ENCODE measurements at regions not wholly inside any gene's neighbourhood (a gene's known extent, or its start where the extent isn't known, plus 50 kb on each side); places are given as distances from the start of the nearest gene placed in this dataset.

DNA sequence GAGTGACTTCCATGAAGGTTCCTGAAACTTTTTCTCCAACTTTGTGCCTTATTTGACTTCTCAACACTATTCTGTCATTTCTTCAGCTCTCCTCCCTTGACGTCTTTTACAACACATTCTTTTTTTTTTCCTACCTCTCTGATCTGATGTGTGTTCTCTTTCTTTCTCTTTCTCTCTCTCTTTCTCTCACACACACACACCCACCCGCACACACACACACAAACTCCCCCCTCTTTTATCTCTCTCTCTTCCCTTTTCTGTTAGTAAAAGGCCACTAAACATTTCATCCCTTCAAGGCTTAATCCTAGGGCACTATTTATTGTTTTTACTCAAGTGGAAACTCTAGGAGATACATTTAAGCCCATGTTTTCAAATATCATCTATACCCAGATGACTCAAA is 107.8 kb upstream of the CNTNAP5 start:
- no peak overlapping the region for H3K4me3 Mint-ChIP-seq
- no peak for DNase-seq
- H3K27ac Mint-ChIP-seq, result peak overlapping the region in 2 of 6 donors; percentile 2 to 49
- peaks cover 7 to 11% (median 8%) of the 10 kb centered on the region in 3 donors for H3K27me3 Mint-ChIP-seq
- peaks cover 0 to 5% (median 2%) of the 10 kb centered on the region in 7 donors for H3K9me3 Mint-ChIP-seq
- ATAC-seq (ENCODE audit: low read depth in 2 of 2), result no peak
- H3K36me3 Mint-ChIP-seq, result no peaks in the 10 kb centered on the region
- H3K4me1 Mint-ChIP-seq, result peaks cover 0 to 9% (median 4%) of the 10 kb centered on the region in 3 donors

DNA sequence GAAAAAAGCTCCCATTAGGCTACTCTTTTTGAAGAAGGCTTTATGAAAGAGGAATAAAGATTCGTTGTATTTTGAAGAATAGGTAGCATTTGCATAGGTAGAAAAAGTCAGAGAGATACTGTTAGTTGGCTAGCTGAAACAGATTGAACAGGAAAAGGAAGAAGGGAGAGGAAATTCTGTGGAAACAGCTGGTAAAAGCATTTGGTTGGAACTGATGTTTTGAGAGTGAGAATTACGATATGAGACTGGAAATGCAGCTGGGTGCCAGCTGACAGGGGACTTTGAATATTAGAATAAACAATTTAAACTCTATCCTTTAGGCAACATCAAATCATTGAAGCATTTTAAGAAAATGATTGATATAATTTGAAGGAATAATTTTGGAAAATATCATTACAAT is 96.7 kb upstream of the CNTNAP5 start:
- no peaks in the 10 kb centered on the region for H3K27me3 Mint-ChIP-seq
- H3K4me3 Mint-ChIP-seq, result no peak overlapping the region
- DNase-seq (no peak), ATAC-seq (ENCODE audit: low read depth in 2 of 2) (no peak)
- peaks cover 0 to 8% of the 10 kb centered on the region in 2 donors for H3K36me3 Mint-ChIP-seq
- H3K27ac Mint-ChIP-seq, result no peak overlapping the region
- H3K9me3 Mint-ChIP-seq, result peaks cover 3 to 16% (median 7%) of the 10 kb centered on the region in 7 donors
- no peaks in the 10 kb centered on the region for H3K4me1 Mint-ChIP-seq

DNA sequence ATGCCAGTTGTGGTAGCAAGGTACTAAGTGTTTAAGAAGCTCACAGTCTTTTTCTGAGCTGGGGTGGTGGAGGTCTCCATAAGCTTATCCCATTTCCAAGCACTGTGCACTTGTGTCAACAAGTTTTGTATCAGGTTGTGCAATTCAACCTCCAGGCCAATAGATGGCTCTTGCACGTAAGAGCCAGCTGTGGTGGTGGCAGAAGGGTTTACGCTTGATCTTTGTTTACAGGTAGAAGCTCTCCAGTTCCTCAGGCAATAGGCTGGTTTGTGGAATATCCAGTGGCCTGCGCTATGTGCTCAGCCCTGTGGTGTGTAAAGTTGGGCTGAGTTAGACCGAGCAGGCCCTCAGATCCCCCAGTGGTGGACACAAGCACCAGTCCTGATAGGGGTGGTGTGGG is 89.7 kb upstream of the CNTNAP5 start:
- Mint-ChIP-seq H3K4me1 (no peaks in the 10 kb centered on the region), H3K36me3 (no peaks in the 10 kb centered on the region), H3K27me3 (no peaks in the 10 kb centered on the region), H3K27ac (no peak overlapping the region), H3K9me3 (peaks cover 0 to 6% (median 3%) of the 10 kb centered on the region in 7 donors), H3K4me3 (no peak overlapping the region)
- DNase-seq, result no peak
- ATAC-seq (ENCODE audit: low read depth in 2 of 2), result no peak

DNA sequence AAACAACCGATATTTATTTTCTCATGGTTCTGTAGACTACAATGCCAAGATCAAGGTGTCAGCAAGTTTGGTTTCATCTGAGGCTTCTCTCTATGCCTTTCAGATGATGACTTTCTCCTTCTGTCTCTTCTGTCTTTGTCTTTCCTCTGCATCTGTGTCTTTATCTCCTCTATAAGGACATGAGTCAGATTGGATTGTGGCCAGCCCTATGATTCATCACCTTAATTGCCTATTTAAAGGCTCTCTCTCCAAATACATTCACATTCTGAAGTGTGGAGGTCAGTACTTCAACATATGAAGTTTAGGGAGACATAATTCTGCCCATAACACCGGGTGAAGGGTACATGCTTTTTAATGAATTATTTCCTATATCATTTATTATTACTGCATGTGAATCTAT is 71.2 kb upstream of the CNTNAP5 start:
- H3K4me3 Mint-ChIP-seq, result no peak overlapping the region
- H3K9me3 Mint-ChIP-seq, result peaks cover 0 to 4% (median 2%) of the 10 kb centered on the region in 7 donors
- DNase-seq (no peak), ATAC-seq (ENCODE audit: low read depth in 2 of 2) (no peak)
- no peaks in the 10 kb centered on the region for H3K27me3 Mint-ChIP-seq
- H3K4me1 Mint-ChIP-seq, result no peaks in the 10 kb centered on the region
- H3K27ac Mint-ChIP-seq, result peak overlapping the region in 1 of 6 donors; percentile 46
- no peaks in the 10 kb centered on the region for H3K36me3 Mint-ChIP-seq

DNA sequence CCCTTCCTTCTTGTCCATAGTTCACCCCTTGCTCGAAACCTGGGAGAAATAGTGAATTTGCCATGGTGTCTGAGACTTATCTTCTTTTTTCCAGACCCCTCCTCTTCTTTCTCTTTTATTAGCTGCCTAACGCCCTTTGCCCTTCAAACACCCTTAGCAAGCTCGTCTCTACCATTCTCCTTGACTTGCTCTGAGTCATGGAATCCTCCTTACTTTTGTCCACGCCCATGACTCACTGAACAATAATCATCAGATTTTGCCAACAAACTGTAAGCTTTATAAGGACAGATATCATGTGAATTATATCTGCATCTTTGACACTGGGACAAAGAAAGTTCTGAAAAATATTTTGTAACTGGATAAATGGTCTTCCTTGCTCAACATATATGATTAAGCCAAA is 67.1 kb upstream of the CNTNAP5 start:
- DNase-seq (no peak), ATAC-seq (ENCODE audit: low read depth in 2 of 2) (no peak)
- peak overlapping the region in 1 of 8 donors; percentile 37 for H3K4me3 Mint-ChIP-seq
- no peaks in the 10 kb centered on the region for H3K36me3 Mint-ChIP-seq
- peaks cover 0 to 4% (median 0%) of the 10 kb centered on the region in 3 donors for H3K27me3 Mint-ChIP-seq
- no peaks in the 10 kb centered on the region for H3K4me1 Mint-ChIP-seq
- H3K27ac Mint-ChIP-seq, result no peak overlapping the region
- H3K9me3 Mint-ChIP-seq, result peaks cover 0 to 16% (median 4%) of the 10 kb centered on the region in 7 donors

DNA sequence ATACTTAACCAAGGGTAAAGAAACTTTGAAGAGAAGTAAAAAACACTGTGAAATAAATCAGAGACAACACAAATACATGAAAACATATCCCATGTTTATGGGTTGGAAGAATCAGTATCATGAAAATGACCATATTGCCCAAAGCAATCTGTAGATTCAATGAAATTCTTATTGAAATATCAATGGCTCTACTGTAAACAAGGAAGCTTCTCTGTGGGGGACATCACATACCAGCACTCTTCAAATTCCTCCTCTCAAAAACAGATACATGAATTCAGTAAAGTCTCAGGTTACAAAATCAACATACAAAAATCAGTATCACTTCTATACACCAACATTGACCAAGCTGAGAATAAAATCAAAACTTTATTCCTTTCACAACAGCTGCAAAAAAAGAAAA is 63.5 kb upstream of the CNTNAP5 start:
- H3K36me3 Mint-ChIP-seq, result no peaks in the 10 kb centered on the region
- no peaks in the 10 kb centered on the region for H3K4me1 Mint-ChIP-seq
- ATAC-seq (ENCODE audit: low read depth in 2 of 2), result no peak
- peaks cover 0 to 25% (median 5%) of the 10 kb centered on the region in 7 donors for H3K9me3 Mint-ChIP-seq
- H3K27ac Mint-ChIP-seq, result no peak overlapping the region
- no peak for DNase-seq
- no peak overlapping the region for H3K4me3 Mint-ChIP-seq
- peaks cover 0 to 4% (median 0%) of the 10 kb centered on the region in 3 donors for H3K27me3 Mint-ChIP-seq

DNA sequence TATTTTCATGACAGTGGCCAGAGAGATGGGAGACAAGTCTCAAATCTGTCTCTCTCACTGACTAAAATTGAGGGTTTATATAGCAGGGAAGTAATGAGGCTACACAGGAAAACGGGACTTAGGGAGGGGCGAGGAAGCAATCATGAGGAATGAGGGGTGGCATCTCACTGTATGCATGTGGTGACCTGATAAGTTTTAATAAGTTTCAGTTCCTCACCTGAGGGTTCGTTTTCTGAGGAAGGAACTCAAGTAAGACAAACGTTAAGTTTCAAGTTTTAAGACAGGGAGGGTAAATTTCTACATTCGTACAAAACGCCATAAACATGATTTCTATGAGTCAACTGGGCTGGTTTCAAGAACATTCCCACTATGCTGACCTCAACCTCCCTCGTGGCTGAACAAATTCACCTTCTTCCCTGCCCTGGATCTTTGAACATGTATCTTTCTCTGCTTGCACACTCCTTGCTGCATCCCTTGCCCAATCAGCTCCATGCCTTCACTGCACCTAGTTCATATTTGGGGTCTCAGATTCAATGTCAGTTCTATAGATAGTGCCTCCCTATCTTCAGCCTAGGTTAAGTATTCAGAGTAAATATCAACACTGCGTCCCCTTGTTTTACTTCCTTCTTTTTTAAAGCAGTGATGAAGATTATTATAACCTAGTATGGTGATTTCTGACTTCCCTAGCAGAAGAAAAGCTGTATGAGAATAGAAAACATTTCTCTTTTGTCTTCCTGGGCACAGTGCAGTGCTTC is 53.3 kb upstream of the CNTNAP5 start:
- Mint-ChIP-seq H3K27me3 (peaks cover 0 to 15% (median 14%) of the 10 kb centered on the region in 3 donors), H3K27ac (peak overlapping the region in 1 of 6 donors; percentile 58), H3K4me1 (peaks cover 7 to 13% (median 10%) of the 10 kb centered on the region in 3 donors), H3K36me3 (no peaks in the 10 kb centered on the region), H3K9me3 (peaks cover 3 to 46% (median 8%) of the 10 kb centered on the region in 7 donors), H3K4me3 (peak overlapping the region in 1 of 8 donors; percentile 48)
- peak in 1 of 2 donors; percentile 25 for ATAC-seq (ENCODE audit: low read depth in 2 of 2)
- DNase-seq, result no peak

Data from naive B cell (primary cell).